GM21390 (cell line): ENCODE measurements at regions not wholly inside any gene's neighbourhood (a gene's known extent, or its start where the extent isn't known, plus 50 kb on each side); places are given as distances from the start of the nearest gene placed in this dataset.
"Not testable (repeated sequence)": the region's sequence is repeated elsewhere in the genome, so short reads cannot be mapped to it uniquely, and the experiment has no call there.

ENCODE experiments used
- ATAC-seq: cut with Tn5 transposase; IDR thresholded peaks from one replicate; pipeline ENCODE4 v1.9.1; 2021; ENCODE audit not compliant: unreplicated experiment

- no peak for ATAC-seq
These were observed 144.9 kb upstream of the FER start for GRCh38 chr5:108602830-108603229.

DNA sequence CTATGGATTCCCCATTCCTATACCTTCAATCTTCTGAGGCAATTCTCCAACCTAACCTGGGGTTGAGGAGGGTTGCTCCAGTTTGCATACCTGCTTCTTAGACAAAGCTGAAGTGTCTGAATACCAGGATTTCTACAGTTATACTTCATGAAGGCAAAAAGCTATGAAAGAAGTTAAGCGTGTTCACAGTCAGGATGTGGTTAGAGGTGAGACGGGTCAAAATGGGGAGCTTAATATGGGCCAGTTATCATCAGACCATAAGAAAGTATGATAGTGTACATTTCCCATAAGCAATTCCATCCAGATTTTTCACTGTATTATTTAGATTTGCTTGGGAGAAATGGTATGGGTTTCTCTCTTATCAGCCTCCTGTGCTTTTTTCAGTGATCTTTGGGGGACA lies 156.9 kb upstream of the FER start:
- no peak for ATAC-seq

DNA sequence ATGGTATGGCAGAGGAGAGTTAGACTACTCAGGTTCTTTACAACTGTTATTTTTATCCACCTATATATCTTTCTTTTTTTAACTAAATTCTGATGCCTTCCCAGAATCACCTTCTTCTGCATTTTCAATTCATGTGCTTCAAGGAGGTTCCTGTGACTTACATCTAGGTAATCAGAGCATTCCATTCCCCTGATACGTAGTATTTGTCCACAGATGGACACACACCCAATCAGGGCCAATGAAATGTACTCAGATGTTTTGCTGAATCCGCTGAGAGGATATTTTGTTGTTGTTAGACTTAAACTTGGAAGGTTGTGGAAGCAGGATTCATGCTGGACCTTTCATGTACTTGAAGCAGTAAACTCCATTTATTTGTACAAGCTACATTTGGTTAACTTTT lies 159.4 kb upstream of the FER start:
- no peak for ATAC-seq

DNA sequence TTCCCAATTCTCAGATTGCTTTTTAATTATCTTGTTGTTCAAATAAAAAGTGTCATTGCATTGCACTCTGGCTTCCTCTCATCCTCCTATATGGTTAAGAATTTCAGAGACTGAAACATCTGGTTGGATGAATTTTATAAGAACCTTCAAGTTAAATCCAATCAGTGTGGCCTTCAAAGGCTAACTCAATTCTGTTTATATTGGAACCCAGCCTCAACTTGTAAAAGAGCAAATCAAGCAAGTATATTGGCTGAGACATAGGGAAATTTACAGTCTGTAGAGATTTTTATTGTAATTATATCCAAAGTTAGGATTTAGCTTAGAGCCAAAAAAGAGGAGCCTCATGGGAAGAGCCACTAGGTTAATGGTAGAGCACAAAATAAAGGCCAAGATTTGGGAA lies 159.9 kb upstream of the FER start:
- ATAC-seq, result no peak

DNA sequence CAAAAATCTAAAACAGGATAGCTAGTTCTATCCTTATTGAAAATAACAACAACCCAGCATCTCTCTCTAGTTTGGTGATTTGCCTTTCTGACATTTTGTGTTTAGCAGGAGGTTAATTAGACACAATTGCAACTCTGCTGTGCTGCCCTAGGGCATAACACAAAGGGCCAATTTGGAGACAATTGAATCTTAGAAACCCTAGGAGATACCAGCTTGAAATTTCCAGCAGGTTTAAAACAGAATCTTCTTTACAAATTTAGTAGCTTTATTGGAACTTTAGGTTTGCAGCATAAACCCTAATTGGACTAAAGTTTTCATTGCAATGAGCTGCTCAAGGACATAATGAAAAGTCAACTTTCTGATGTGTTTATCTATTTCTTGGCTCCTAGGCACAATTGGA lies 166.7 kb upstream of the FER start:
- ATAC-seq, result no peak

DNA sequence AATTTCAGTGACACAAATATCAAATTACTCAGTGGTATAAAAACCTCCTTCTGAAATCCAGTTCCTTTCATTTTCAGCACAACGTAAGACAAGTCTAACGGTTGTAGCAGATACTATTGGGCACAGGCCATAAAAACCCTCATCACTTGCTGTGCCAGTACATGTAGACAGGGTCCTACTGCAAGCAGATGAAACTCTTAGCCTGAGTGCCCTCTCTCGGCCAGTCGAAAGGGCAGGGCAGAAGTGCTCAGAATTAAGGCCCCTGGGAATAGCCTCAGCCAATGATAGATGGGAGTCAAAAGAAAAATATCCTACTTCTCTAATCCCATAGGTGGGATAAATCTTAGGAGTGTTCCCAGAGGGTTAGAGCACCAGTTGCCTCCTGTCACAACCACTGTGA lies 168.5 kb upstream of the FER start:
- no peak for ATAC-seq

DNA sequence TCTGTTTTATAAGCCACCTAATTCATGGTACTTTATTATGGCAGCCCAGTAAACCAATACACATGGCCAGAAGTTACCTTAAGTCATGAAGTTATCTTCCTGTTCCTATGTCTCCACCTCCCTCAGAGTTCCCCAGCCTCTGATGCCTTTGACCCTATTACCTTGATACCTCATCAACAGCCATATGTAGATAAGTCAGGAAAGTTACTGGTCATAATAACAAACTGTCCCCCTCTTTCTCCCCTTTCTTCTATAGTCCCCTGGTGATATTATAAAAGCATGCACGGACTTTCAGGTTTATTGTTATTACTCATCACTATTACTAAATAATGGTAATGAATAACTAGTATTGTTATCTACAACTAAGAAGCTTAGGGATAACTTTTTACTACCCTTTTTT lies 168.9 kb upstream of the FER start:
- ATAC-seq, result no peak

DNA sequence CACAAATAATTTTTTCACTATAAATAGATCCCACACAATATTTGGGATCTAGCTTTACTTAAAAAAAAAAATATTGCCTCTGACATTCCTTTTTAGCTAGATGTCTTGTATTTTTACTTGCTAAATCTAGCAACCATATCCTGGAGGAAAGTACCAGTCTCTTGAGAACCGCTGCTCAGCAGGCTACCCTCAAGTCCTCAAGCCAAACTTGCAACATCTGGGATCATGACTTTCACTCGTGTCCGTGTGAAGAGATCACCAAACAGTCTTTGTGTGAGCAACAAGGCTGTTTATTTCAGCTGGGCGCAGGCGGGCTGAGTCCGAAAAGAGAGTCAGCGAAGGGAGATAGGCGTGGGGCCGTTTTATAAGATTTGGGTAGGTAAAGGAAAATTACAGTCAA lies 180.3 kb upstream of the FER start:
- no peak for ATAC-seq

DNA sequence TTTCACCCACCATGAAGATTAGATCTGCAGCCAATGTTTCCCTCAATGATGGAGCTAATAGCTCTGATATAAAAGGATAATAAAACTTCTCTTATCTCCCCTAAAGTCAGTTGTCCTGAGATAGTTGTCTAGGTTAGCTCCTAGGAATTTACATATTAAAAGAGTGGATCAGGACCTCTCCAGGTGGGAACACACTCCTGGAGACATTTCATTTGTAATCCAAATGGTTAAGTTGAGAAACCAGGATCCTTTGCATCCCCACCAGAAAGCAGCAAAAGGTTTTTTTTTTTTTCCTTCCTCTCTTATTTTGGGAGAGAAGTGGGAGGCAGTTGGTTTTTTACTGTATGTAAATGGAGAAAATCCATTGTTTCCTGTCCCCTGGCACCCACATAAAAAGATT lies 182.5 kb upstream of the FBXL17 start:
- no peak for ATAC-seq

DNA sequence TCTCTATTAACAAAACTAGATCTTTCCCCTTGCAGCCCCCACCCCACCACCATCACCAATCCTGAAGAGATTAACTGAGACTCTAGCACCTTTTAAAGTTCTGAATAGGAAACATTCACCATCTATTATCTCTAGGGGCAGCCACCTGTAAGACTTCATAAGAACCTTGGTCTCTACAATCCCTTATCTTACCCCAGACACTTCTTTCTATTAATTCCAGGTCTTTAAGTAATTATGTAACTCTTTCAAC lies 180.2 kb upstream of the FBXL17 start:
- ATAC-seq, result no peak

DNA sequence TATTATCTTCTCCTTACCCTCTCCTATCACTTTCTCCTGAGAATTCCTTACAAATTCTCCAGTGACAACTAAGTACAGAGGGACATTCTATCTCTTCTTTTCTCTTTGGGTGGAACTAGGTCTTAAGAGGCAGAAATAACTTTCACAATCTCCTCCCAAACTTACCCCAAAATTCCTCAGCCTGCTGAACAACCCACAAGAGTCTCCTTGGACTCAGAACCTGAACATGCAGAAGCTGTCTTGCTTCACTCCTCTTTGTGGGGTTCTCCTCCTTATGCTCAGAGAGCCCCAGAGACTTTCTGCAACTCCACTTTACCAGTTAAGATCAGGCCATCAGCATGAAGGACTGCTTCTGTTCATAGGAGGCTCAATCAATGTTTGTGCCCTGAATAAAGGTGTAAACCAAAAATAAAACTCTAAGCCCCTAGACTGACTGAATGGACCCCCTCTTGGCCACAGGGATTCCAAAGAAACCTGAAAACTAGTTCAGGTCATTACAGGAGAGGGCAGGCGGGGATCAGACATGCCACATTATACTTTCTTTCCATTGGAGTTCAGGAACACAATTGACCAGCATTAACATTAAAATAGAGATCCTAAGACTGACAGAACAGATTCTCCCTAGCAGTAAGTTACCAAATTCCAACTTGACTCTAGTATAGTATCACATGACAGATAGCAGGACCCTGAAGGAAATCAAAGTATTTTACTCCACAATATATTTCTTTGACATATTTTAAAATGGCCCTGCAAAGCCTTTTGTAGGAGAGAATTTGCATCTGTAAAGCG lies 179.7 kb upstream of the FBXL17 start:
- no peak for ATAC-seq

GRCh38 chr5:108560581-108560980 lies 178.7 kb upstream of the FBXL17 start:
- ATAC-seq, result no peak

GRCh38 chr5:108560166-108560565 lies 178.3 kb upstream of the FBXL17 start:
- ATAC-seq, result no peak

DNA sequence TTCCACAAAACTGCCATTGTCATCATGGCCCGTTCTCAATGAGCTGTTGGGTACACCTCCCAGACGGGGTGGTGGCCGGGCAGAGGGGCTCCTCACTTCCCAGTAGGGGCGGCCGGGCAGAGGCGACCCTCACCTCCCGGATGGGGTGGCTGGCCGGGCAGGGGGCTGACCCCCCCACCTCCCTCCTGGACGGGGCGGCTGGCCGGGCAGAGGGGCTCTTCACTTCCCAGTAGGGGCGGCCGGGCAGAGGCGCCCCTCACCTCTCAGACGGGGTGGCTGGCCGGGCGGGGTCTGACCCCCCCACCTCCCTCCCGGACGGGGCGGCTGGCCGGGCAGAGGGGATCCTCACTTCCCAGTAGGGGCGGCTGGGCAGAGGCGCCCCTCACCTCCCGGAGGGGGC lies 176.9 kb upstream of the FBXL17 start:
- ATAC-seq, result not testable (repeated sequence)

DNA sequence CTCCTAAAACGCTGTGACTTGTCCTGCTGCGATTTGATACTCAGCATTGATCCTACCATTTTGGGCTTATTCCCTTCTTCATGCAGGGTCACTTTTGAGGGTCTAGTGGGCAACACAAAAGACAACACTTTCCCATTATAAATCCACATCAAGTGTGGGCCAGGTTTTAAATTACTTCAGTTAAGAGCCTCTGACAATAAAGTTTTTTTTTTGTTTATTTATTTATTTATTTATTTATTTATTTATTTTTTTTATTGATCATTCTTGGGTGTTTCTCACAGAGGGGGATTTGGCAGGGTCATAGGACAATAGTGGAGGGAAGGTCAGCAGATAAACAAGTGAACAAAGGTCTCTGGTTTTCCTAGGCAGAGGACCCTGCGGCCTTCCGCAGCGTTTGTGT lies 176.2 kb upstream of the FBXL17 start:
- not testable (repeated sequence) for ATAC-seq

DNA sequence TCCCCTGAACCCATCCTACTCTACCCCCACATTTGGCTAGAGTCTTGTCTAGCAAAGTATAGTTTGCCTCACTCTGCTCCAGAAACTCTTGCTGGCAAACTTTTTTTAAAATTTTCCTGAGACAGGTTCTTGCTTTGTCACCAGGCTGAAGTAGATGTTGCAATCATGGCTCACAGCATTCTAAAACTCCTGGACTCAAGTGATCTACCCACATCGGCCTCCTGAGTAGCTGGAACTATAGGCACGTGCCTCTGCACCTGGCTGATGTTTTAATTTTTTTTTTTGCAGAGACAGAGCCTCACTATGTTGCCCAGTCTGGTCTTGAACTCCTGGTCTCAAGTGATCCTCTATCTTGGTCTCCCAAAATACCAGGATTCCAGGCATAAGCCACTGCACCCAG lies 175.8 kb upstream of the FBXL17 start:
- no peak for ATAC-seq

DNA sequence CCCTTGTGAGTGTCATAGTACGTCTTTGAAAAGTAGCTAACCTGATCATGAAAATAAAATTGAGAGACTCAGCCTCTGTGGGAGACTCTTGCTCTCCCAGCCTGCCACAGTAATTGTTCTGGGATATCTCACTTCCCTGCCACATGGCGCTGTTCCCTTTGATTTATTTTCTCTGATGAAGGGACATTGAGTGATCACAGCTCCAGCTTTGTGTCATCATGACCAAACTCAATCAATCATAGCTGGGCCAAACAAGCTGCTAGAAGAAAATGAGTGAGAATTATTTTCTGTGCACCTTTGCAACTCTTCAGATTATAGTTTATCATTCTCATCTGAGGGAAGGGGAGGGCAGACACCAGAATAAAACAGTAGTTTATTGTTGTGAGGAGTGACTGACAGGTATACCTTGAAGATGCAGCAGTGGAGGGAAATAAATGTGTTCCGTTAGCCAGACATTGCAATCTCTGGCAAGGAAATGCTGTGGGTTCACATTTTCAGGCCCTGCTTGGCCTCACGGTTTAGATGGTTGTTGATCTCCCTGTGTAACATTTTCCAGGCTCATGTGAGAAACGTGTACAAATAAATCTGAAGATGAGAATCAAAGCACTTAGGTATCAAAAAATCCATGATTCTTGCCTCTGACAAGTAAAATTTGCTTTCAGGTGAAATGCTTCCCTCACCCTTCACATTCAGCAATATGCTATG lies 174.7 kb upstream of the FBXL17 start:
- ATAC-seq, result no peak

DNA sequence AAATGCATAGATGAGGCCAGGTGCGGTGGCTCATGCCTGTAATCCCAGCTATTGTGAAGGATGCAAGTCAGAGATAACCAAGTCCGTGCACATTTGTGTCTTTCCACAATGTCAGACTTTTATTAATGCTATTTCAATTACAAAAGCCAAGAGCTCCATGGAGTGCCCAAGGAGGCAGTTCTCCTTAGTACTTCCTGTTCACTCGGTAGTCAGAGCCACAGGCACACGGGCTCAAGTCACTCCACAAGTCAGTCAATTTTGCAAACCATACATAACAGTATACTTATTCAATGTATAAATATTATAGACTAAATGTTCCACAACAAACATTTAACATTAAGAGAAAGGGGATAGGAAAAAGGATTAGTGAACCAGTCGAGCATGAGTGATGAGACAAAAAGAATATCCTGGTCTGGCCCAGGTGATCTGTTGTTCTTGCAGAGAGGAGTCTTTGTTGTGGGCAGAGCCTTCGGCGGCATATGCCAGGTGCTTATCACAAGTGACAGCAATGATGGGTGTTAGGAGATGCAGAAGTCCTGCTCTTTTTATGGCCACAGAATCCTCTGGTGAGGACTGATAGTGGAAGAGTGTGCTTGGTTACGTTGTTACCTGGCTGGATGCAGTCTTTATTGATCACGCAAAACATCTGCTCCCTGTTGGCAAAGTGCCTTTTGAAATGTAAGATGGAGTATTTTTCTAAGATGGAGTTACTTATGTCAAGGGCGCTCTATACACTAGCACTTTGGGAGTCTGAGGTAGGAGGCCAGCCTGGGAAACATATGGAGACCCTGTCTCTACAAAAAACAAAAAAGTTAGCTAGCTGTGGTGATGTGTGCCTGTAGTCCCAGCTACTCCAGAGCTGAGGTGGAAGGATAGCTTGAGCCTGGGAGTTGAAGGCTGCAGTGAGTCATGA lies 167.0 kb upstream of the FBXL17 start:
- ATAC-seq, result no peak

DNA sequence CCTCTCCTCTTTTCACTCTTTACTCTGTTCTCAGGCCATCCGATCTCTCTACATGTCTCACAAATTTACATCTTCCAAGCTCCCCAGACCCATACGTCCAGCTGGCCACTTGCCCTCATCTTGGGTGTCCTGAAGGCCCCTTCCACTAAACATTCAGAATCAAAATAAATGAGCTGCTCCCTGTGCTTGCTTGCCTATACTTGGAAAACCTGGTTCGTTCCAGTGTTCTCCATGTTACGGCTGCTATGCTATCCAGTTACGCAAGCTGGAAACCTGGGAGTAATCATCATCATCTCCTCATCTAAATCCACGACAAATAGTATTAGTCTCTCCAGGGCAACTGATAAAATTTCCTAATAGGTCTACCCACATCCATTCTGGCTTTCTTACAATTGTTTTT lies 165.0 kb upstream of the FBXL17 start:
- ATAC-seq, result no peak

GRCh38 chr5:108545301-108545700 lies 163.4 kb upstream of the FBXL17 start:
- no peak for ATAC-seq

GRCh38 chr5:108543486-108543885 lies 161.6 kb upstream of the FBXL17 start:
- peak; percentile 71 for ATAC-seq

- peak; percentile 59 for ATAC-seq
These were observed 159.9 kb upstream of the FBXL17 start for GRCh38 chr5:108541836-108542235.
